Muscle of leg (tissue), 3 donors: ENCODE measurements at regions not wholly inside any gene's neighbourhood (a gene's known extent, or its start where the extent isn't known, plus 50 kb on each side); places are given as distances from the start of the nearest gene placed in this dataset.

Experiments used
- DNase-seq: peaks from one replicate; pipeline ENCODE4 v3.0.0; 2013
- H3K27ac ChIP-seq: one replicate; pipeline ENCODE4 v1.5.1; 2013; ENCODE audit warnings: mild to moderate bottlenecking, low read length, control low read depth
- H3K27me3 ChIP-seq: one replicate; pipeline ENCODE4 v1.6.1; 2013; ENCODE audit warnings: low read length; ENCODE audit not compliant: control insufficient read depth, insufficient read depth
- H3K36me3 ChIP-seq: one replicate; pipeline ENCODE4 v1.6.1; 2013; ENCODE audit warnings: low read length; ENCODE audit not compliant: control insufficient read depth, insufficient read depth
- H3K4me1 ChIP-seq: one replicate; pipeline ENCODE4 v1.6.1; 2013; ENCODE audit warnings: low read length; ENCODE audit not compliant: control insufficient read depth, insufficient read depth
- H3K4me3 ChIP-seq: one replicate; pipeline ENCODE4 v1.5.1; 2013; ENCODE audit warnings: low read length, control low read depth
- H3K9me3 ChIP-seq: replicated peaks from 2 replicates; pipeline ENCODE4 v1.6.1; 2013; ENCODE audit warnings: low read depth, low read length; ENCODE audit not compliant: control insufficient read depth
- WGBS: methylation state at CpG from one replicate; pipeline ENCODE4 v1.1.5; 2013; ENCODE audit warnings: missing lambda C conversion rate; ENCODE audit not compliant: insufficient coverage; 5-methylcytosine and 5-hydroxymethylcytosine counted together

DNA sequence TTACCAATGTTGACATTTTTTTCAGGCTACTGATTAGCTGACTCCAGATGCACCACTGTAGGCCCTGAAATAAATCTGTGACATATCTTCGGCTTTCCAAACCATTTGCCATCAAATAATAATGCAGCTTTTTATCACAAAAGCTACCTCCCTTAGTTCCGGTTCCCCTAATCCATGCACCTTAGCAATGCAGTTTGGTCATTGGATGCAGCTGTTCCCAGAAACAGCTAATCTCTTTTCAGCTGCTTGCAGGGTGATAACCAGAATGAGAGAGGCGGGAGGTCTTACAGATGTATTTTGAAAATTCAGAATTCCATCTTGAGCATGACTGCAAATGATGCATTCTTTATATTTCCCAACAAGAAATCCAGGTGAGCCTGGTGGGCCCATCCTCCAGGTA lies 646.2 kb downstream of the SOX5 start:
- DNase-seq, result no peak
- WGBS, result 100% methylated on average over 1 of the region's 3 CpGs
- H3K4me1 ChIP-seq, result no peaks in the 10 kb centered on the region
- H3K27ac ChIP-seq, result no peak overlapping the region
- H3K27me3 ChIP-seq, result no peaks in the 10 kb centered on the region
- no peak overlapping the region for H3K4me3 ChIP-seq
- H3K36me3 ChIP-seq, result no peaks in the 10 kb centered on the region
- peaks cover 9% of the 10 kb centered on the region for H3K9me3 ChIP-seq

DNA sequence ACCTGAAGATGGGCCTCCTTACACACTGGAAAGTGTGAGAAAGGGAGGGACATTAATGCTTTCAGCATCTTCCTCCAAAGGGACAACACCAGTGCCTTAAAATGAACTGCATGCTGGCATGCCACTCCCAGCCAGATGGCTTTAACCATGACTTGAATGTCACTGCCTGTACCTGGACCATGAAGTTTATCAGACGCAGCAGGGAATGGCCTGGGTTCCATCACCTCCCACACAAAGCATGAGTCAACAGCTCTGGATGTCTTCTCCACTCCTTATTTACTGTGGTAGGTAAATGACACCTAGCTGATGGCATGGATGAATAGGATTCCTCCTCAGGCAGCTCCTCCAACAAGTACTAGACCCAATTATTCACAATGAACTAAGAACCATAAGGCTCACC lies 645.6 kb downstream of the SOX5 start:
- H3K9me3 ChIP-seq, result peaks cover 9% of the 10 kb centered on the region
- no peak overlapping the region for H3K4me3 ChIP-seq
- no CpG with 5 or more reads among the region's 1 CpG for WGBS
- no peaks in the 10 kb centered on the region for H3K36me3 ChIP-seq
- no peaks in the 10 kb centered on the region for H3K27me3 ChIP-seq
- no peak for DNase-seq
- no peaks in the 10 kb centered on the region for H3K4me1 ChIP-seq
- H3K27ac ChIP-seq, result no peak overlapping the region

DNA sequence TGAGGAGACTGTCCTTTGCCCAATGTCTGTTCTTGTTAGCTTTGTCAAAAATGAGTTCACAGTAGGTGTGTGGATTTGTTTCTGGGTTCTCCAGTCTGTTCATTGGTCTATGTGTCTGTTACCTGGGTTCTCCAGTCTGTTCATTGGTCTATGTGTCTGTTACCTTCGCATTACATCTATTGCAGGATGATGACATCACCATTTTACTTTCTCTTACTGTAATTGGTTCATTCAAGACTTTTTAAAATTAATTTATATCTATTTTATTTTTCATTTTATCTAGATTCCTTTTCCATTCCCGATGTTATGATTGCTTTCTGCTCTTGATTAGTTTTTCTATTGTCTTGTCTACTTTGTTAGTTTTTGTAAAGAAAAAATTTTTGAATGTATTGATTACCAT lies 615.5 kb downstream of the SOX5 start:
- no peaks in the 10 kb centered on the region for H3K36me3 ChIP-seq
- no peaks in the 10 kb centered on the region for H3K4me1 ChIP-seq
- no peak overlapping the region for H3K4me3 ChIP-seq
- no peak for DNase-seq
- no CpG with 5 or more reads among the region's 2 CpGs for WGBS
- H3K9me3 ChIP-seq, result no peaks in the 10 kb centered on the region
- H3K27ac ChIP-seq, result no peak overlapping the region
- no peaks in the 10 kb centered on the region for H3K27me3 ChIP-seq

GRCh38 chr12:23335593-23335992 lies 613.9 kb downstream of the SOX5 start:
- no CpG with 5 or more reads among the region's 3 CpGs for WGBS

GRCh38 chr12:23337213-23337612 lies 612.3 kb downstream of the SOX5 start:
- no peak for DNase-seq
- H3K4me3 ChIP-seq, result no peak overlapping the region
- H3K9me3 ChIP-seq, result no peaks in the 10 kb centered on the region
- no peaks in the 10 kb centered on the region for H3K4me1 ChIP-seq
- H3K27ac ChIP-seq, result no peak overlapping the region
- no peaks in the 10 kb centered on the region for H3K36me3 ChIP-seq
- H3K27me3 ChIP-seq, result no peaks in the 10 kb centered on the region
- 80% methylated on average over 1 of the region's 3 CpGs for WGBS

More at GRCh38 chr12:23335593-23335992, 613.9 kb downstream of the SOX5 start:
- Histone ChIP-seq H3K4me1 (no peaks in the 10 kb centered on the region), H3K27ac (no peak overlapping the region), H3K4me3 (no peak overlapping the region), H3K27me3 (no peaks in the 10 kb centered on the region), H3K36me3 (no peaks in the 10 kb centered on the region), H3K9me3 (no peaks in the 10 kb centered on the region)
- DNase-seq, result no peak

DNA sequence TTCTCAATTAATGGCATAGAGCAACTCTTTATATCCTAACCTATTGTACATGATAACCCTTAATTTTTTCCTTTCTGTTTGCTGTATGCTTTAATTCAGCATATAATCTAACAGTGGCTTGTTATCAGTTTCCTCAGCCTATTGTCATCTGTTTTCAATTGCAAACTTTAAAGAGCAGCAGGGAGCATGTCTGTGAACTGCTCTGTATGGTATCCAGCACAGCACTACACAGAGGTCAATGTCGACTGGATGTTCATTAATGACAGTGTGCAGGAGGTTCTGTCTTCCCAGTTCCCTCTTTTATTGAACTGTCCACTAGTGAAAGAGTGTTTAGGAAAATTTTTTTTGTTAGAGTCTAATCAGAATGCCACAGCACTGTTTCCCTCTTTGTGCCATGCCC lies 609.1 kb downstream of the SOX5 start:
- no peaks in the 10 kb centered on the region for H3K4me1 ChIP-seq
- no peak overlapping the region for H3K4me3 ChIP-seq
- WGBS, result no CpG with 5 or more reads among the region's 1 CpG
- no peak overlapping the region for H3K27ac ChIP-seq
- H3K9me3 ChIP-seq, result no peaks in the 10 kb centered on the region
- DNase-seq, result no peak
- no peaks in the 10 kb centered on the region for H3K36me3 ChIP-seq
- H3K27me3 ChIP-seq, result no peaks in the 10 kb centered on the region

GRCh38 chr12:23342407-23342806 lies 607.1 kb downstream of the SOX5 start:
- no peaks in the 10 kb centered on the region for H3K9me3 ChIP-seq
- no peak overlapping the region for H3K27ac ChIP-seq
- DNase-seq, result no peak
- H3K4me1 ChIP-seq, result no peaks in the 10 kb centered on the region
- H3K36me3 ChIP-seq, result no peaks in the 10 kb centered on the region
- H3K27me3 ChIP-seq, result no peaks in the 10 kb centered on the region
- no peak overlapping the region for H3K4me3 ChIP-seq
- no CpG with 5 or more reads among the region's 1 CpG for WGBS

DNA sequence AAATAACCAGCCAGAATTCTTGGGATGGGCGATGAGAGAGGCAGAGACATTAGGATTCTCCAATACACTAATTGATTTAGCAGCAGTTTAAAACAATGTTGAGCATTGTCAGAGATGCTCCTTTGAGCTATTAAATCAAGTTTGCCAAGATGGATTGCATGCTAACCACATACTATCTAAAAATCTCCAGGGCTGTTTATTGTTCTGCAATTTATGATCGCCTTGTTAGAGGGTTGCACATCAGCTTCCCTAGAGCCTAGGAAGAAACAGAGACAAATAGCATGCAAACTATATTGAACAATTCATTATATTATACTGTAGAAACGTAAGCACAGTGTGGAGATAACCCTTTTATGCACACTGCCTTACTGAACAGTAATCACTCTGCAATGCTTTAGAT lies 599.9 kb downstream of the SOX5 start:
- no CpG with 5 or more reads among the region's 3 CpGs for WGBS
- Histone ChIP-seq H3K9me3 (no peaks in the 10 kb centered on the region), H3K27me3 (no peaks in the 10 kb centered on the region), H3K36me3 (no peaks in the 10 kb centered on the region), H3K4me1 (no peaks in the 10 kb centered on the region), H3K4me3 (no peak overlapping the region), H3K27ac (no peak overlapping the region)
- DNase-seq, result no peak

GRCh38 chr12:23350808-23351207 lies 598.7 kb downstream of the SOX5 start:
- Histone ChIP-seq H3K27ac (no peak overlapping the region), H3K4me3 (no peak overlapping the region), H3K4me1 (no peaks in the 10 kb centered on the region), H3K9me3 (no peaks in the 10 kb centered on the region), H3K27me3 (no peaks in the 10 kb centered on the region), H3K36me3 (no peaks in the 10 kb centered on the region)
- WGBS, result no CpG with 5 or more reads among the region's 2 CpGs
- DNase-seq, result no peak

DNA sequence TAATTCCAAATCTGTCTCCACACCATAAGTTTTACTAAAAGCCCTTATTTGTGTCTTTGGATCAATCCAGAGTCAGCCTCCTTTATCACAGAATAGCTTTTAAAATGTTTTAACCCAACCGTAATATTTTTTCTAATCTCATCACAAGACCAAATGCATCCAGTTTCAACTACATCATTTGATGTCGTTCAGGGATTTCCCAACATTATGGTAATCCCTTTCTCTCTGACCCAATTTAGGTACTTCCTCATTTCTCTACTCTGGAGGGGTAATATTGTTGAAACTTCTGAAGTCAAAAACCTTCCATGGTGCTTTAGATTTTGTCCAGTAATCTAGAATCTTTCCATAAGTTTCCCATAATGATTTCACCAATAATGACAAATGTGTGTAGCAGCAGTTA lies 596.8 kb downstream of the SOX5 start:
- DNase-seq, result no peak
- no peak overlapping the region for H3K4me3 ChIP-seq
- H3K36me3 ChIP-seq, result no peaks in the 10 kb centered on the region
- no peak overlapping the region for H3K27ac ChIP-seq
- WGBS, result 80% methylated on average over 1 of the region's 2 CpGs
- no peaks in the 10 kb centered on the region for H3K27me3 ChIP-seq
- no peaks in the 10 kb centered on the region for H3K4me1 ChIP-seq
- no peaks in the 10 kb centered on the region for H3K9me3 ChIP-seq

GRCh38 chr12:23354800-23355199 lies 594.7 kb downstream of the SOX5 start:
- no peaks in the 10 kb centered on the region for H3K9me3 ChIP-seq
- H3K4me1 ChIP-seq, result no peaks in the 10 kb centered on the region
- WGBS, result no CpG with 5 or more reads among the region's 1 CpG
- no peak overlapping the region for H3K27ac ChIP-seq
- no peaks in the 10 kb centered on the region for H3K36me3 ChIP-seq
- H3K27me3 ChIP-seq, result no peaks in the 10 kb centered on the region
- no peak overlapping the region for H3K4me3 ChIP-seq
- no peak for DNase-seq
